ENCODE measurements at regions not wholly inside any gene's neighbourhood (a gene's known extent, or its start where the extent isn't known, plus 50 kb on each side); places are given as distances from the start of the nearest gene placed in this dataset.

DNA sequence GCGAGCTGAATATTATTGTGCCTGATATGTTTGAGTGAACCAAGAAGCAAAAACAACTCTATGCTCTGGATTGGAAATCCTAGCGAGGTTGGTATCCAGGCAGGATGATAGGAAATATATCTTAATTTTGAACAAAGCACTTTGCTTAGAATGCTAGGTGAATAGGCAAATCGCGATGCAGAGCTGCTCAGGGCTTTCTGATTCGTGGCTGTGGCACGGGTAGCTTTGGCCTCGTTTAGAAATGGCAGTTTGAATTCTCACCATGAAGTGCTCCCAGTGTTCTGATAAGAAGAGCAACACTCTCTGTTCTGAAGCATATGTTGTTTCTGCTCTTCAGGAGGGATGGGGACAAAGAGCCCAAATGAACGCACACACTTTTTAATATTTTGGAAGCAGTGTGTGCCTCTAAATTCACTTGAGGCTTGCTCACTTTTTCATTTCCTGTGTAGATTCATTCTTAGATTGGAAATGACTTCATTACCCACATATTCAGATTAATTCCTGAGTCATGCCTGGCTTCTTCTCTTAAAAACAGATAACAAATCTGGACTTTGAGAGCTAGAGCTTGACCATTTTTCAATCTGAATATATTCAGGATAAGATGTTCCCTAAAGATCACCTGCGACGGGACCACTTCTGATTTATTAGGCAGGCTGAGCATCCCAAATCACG lies 200.9 kb downstream of the RPAP3 start:
- TF ChIP-seq POLR2A (IDR thresholded peaks at IDR 0.05; ENCODE audit: extremely low read depth, insufficient read length) = no peak
- TF ChIP-seq, protein P1, sequence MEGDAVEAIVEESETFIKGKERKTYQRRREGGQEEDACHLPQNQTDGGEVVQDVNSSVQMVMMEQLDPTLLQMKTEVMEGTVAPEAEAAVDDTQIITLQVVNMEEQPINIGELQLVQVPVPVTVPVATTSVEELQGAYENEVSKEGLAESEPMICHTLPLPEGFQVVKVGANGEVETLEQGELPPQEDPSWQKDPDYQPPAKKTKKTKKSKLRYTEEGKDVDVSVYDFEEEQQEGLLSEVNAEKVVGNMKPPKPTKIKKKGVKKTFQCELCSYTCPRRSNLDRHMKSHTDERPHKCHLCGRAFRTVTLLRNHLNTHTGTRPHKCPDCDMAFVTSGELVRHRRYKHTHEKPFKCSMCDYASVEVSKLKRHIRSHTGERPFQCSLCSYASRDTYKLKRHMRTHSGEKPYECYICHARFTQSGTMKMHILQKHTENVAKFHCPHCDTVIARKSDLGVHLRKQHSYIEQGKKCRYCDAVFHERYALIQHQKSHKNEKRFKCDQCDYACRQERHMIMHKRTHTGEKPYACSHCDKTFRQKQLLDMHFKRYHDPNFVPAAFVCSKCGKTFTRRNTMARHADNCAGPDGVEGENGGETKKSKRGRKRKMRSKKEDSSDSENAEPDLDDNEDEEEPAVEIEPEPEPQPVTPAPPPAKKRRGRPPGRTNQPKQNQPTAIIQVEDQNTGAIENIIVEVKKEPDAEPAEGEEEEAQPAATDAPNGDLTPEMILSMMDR (IDR thresholded peaks at IDR 0.05; ENCODE audit: low read depth, low read length) = no peak
- TF ChIP-seq, protein P2, sequence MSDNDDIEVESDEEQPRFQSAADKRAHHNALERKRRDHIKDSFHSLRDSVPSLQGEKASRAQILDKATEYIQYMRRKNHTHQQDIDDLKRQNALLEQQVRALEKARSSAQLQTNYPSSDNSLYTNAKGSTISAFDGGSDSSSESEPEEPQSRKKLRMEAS (IDR thresholded peaks at IDR 0.05; ENCODE audit: low read depth, low read length) = no peak

Measured in NB4 (cell line).